H9 (cell line): ENCODE measurements at regions not wholly inside any gene's neighbourhood (a gene's known extent, or its start where the extent isn't known, plus 50 kb on each side); places are given as distances from the start of the nearest gene placed in this dataset.

Source experiments
- DNase-seq: peaks from one replicate; pipeline ENCODE4 v3.0.0-alpha.2; 2017
- H2AFZ ChIP-seq: one replicate; pipeline ENCODE4 v1.6.1; 2013; ENCODE audit warnings: mild to moderate bottlenecking, low read length, control low read depth, moderate library complexity
- H2AK5ac ChIP-seq: 2 replicates; pipeline ENCODE4 v1.6.1; 2013; ENCODE audit warnings: low read length, control low read depth, mixed read lengths; ENCODE audit not compliant: insufficient read length
- H2BK120ac ChIP-seq: one replicate; pipeline ENCODE4 v1.6.1; 2013; ENCODE audit warnings: low read depth, mild to moderate bottlenecking, low read length, control low read depth, inconsistent platforms; ENCODE audit not compliant: poor library complexity, severe bottlenecking
- H2BK12ac ChIP-seq: 2 replicates; pipeline ENCODE4 v1.6.1; 2013; ENCODE audit warnings: low read length, control low read depth, mixed read lengths, low read depth; ENCODE audit not compliant: insufficient read length
- H2BK15ac ChIP-seq: 2 replicates; pipeline ENCODE4 v1.6.1; 2013; ENCODE audit warnings: low read depth, low read length, control low read depth
- H2BK20ac ChIP-seq: one replicate; pipeline ENCODE4 v1.6.1; 2013; ENCODE audit warnings: low read depth, mild to moderate bottlenecking, low read length, control low read depth, inconsistent platforms; ENCODE audit not compliant: poor library complexity, severe bottlenecking
- H2BK5ac ChIP-seq: 2 replicates; pipeline ENCODE4 v1.6.1; 2013; ENCODE audit warnings: low read length, control low read depth, mixed read lengths; ENCODE audit not compliant: insufficient read length
- H3K14ac ChIP-seq: 2 replicates; pipeline ENCODE4 v1.6.1; 2013; ENCODE audit warnings: low read length, control low read depth; ENCODE audit not compliant: insufficient read depth
- H3K18ac ChIP-seq: 2 replicates; pipeline ENCODE4 v1.6.1; 2013; ENCODE audit warnings: low read depth, mild to moderate bottlenecking, mixed read lengths, low read length, control low read depth; ENCODE audit not compliant: insufficient read length
- H3K23ac ChIP-seq: 2 replicates; pipeline ENCODE4 v1.6.1; 2013; ENCODE audit warnings: low read length, control low read depth, mixed read lengths, low read depth; ENCODE audit not compliant: insufficient read length
- H3K23me2 ChIP-seq: 2 replicates; pipeline ENCODE4 v1.6.1; 2013; ENCODE audit warnings: low read depth, mild to moderate bottlenecking, mixed read lengths, low read length, control low read depth; ENCODE audit not compliant: insufficient read length, poor library complexity, severe bottlenecking
- H3K27ac ChIP-seq: 2 replicates; pipeline ENCODE4 v1.5.1; 2013; ENCODE audit warnings: low read length, control low read depth, mixed read lengths, low read depth; ENCODE audit not compliant: insufficient read length
- H3K27me3 ChIP-seq: 2 replicates; pipeline ENCODE4 v1.6.1; 2013; ENCODE audit warnings: low read length, control low read depth, inconsistent platforms; ENCODE audit not compliant: insufficient read depth
- H3K4ac ChIP-seq: 2 replicates; pipeline ENCODE4 v1.6.1; 2013; ENCODE audit warnings: low read depth, mild to moderate bottlenecking, control low read depth, inconsistent platforms, low read length, moderate library complexity
- H3K4me1 ChIP-seq: 2 replicates; pipeline ENCODE4 v1.6.1; 2013; ENCODE audit warnings: low read length, control low read depth, inconsistent platforms; ENCODE audit not compliant: insufficient read depth
- H3K4me2 ChIP-seq: 2 replicates; pipeline ENCODE4 v1.6.1; 2013; ENCODE audit warnings: low read length, control low read depth, mixed read lengths; ENCODE audit not compliant: insufficient read length, insufficient read depth
- H3K56ac ChIP-seq: 2 replicates; pipeline ENCODE4 v1.6.1; 2013; ENCODE audit warnings: low read depth, mild to moderate bottlenecking, mixed read lengths, low read length, control low read depth; ENCODE audit not compliant: insufficient read length
- H3K79me1 ChIP-seq: 2 replicates; pipeline ENCODE4 v1.6.1; 2013; ENCODE audit warnings: low read depth, mild to moderate bottlenecking, moderate library complexity, low read length, control low read depth, inconsistent platforms; ENCODE audit not compliant: insufficient read depth, poor library complexity, severe bottlenecking
- H3K79me2 ChIP-seq: 2 replicates; pipeline ENCODE4 v1.6.1; 2013; ENCODE audit warnings: low read length, control low read depth, inconsistent platforms; ENCODE audit not compliant: insufficient read depth
- H3K9ac ChIP-seq: 2 replicates; pipeline ENCODE4 v1.6.1; 2013; ENCODE audit warnings: low read length, control low read depth, mixed read lengths; ENCODE audit not compliant: insufficient read length; ENCODE audit errors: extremely low read depth
- H3K9me3 ChIP-seq: one replicate; pipeline ENCODE4 v1.6.1; 2013; ENCODE audit warnings: low read depth, low read length, inconsistent platforms; ENCODE audit not compliant: control insufficient read depth
- H3T11ph ChIP-seq: one replicate; pipeline ENCODE4 v1.6.1; 2013; ENCODE audit warnings: mild to moderate bottlenecking, low read length, control low read depth, inconsistent platforms
- H4K20me1 ChIP-seq: one replicate; pipeline ENCODE4 v1.6.1; 2013; ENCODE audit not compliant: control insufficient read depth, insufficient read length, insufficient read depth
- H4K5ac ChIP-seq: 2 replicates; pipeline ENCODE4 v1.6.1; 2013; ENCODE audit warnings: low read depth, mild to moderate bottlenecking, mixed read lengths, low read length, control low read depth; ENCODE audit not compliant: insufficient read length
- H4K8ac ChIP-seq: replicated peaks from 2 replicates; pipeline ENCODE4 v1.6.1; 2013; ENCODE audit warnings: low read length, control low read depth, mixed read lengths, low read depth; ENCODE audit not compliant: insufficient read length
- H4K91ac ChIP-seq: 2 replicates; pipeline ENCODE4 v1.6.1; 2013; ENCODE audit warnings: low read depth, mild to moderate bottlenecking, moderate library complexity, mixed read lengths, low read length, control low read depth; ENCODE audit not compliant: insufficient read length
- H3K27ac Mint-ChIP-seq, 3 experiments: 2 replicates in 2 of 3; 3 replicates in 1 of 3; pipeline ENCODE4 v1.8.0; 2020 to 2021; ENCODE audit warnings: mixed read lengths in 3 of 3, mild to moderate bottlenecking in 1 of 3, moderate library complexity in 1 of 3
- H3K27me3 Mint-ChIP-seq: 2 replicates; pipeline ENCODE4 v1.8.0; 2021; ENCODE audit warnings: low read depth, mild to moderate bottlenecking, moderate library complexity, mixed read lengths
- H3K36me3 Mint-ChIP-seq, 3 experiments: 2 replicates in 2 of 3; 3 replicates in 1 of 3; pipeline ENCODE4 v1.8.0; 2020 to 2021; ENCODE audit warnings: low read depth in 3 of 3, mixed read lengths in 3 of 3; ENCODE audit not compliant: insufficient read depth in 1 of 3
- H3K4me1 Mint-ChIP-seq, 2 experiments: 2 replicates each; pipeline ENCODE4 v1.8.0; 2020; ENCODE audit warnings: mixed read lengths in 2 of 2
- H3K4me3 Mint-ChIP-seq, 2 experiments: 2 replicates in 1 of 2; 3 replicates in 1 of 2; pipeline ENCODE4 v1.8.0; 2020 to 2021; ENCODE audit warnings: mild to moderate bottlenecking in 2 of 2, mixed read lengths in 2 of 2, moderate library complexity in 1 of 2
- H3K9me3 Mint-ChIP-seq, 2 experiments: 2 replicates in 1 of 2; 3 replicates in 1 of 2; pipeline ENCODE4 v1.8.0; 2020; ENCODE audit warnings: mild to moderate bottlenecking in 2 of 2, mixed read lengths in 2 of 2, moderate library complexity in 1 of 2
- CTCF ChIP-seq: fragments of 200-600 bp; sonication (generic); conservative IDR thresholded peaks from 3 replicates; pipeline ENCODE4 v1.8.0; 2021; ENCODE audit warnings: antibody characterized with exemption, mild to moderate bottlenecking
- WGBS: extraction: QIAGEN DNeasy Blood & Tissue Kit; methylation state at CpG from one replicate; pipeline ENCODE4 v1.1.7; 2013; ENCODE audit warnings: missing lambda C conversion rate, low lambda C conversion rate, mixed read lengths; ENCODE audit not compliant: insufficient read length; ENCODE audit errors: extremely low coverage; 5-methylcytosine and 5-hydroxymethylcytosine counted together

- Histone ChIP-seq H3K23me2 (peaks cover 3% of the 10 kb centered on the region), H2AFZ (no peak overlapping the region), H2BK120ac (no peak overlapping the region), H3K9me3 (no peaks in the 10 kb centered on the region), H2BK20ac (no peak overlapping the region), H2AK5ac (no peak overlapping the region), H2BK15ac (no peak overlapping the region), H4K91ac (no peak overlapping the region), H3K4me1 (no peaks in the 10 kb centered on the region), H3K9ac (no peak overlapping the region), H2BK12ac (no peak overlapping the region), H3K27ac (no peak overlapping the region), H3K14ac (no peak overlapping the region), H3K4ac (no peak overlapping the region), H3T11ph (no peak overlapping the region), H3K23ac (no peak overlapping the region), H4K5ac (no peak overlapping the region), H4K20me1 (no peaks in the 10 kb centered on the region), H4K8ac (no peak overlapping the region), H3K18ac (no peak overlapping the region), H3K4me2 (no peak overlapping the region), H3K79me2 (no peaks in the 10 kb centered on the region), H3K79me1 (no peaks in the 10 kb centered on the region), H3K27me3 (no peaks in the 10 kb centered on the region; the same call in 1 of the 2 replicates), H2BK5ac (no peak overlapping the region), H3K56ac (no peak overlapping the region)
- no CpG with 5 or more reads among the region's 2 CpGs for WGBS
- no peak for TF ChIP-seq CTCF
- Mint-ChIP-seq H3K27ac (no peak overlapping the region), H3K27me3 (peaks cover 40% of the 10 kb centered on the region), H3K9me3 (peaks cover 7 to 14% of the 10 kb centered on the region in 2 experiments), H3K4me3 (no peak overlapping the region), H3K4me1 (peaks cover 15 to 18% of the 10 kb centered on the region in 2 experiments), H3K36me3 (peaks cover 0 to 8% (median 5%) of the 10 kb centered on the region in 3 experiments; a peak in 3 of 7 replicates)
- no peak for DNase-seq
Measured at GRCh38 chr17:33756021-33756420, 462.9 kb upstream of the ASIC2 start.
